HL-60 (cell line): ENCODE measurements at regions not wholly inside any gene's neighbourhood (a gene's known extent, or its start where the extent isn't known, plus 50 kb on each side); places are given as distances from the start of the nearest gene placed in this dataset.
"Not testable (repeated sequence)": the region's sequence is repeated elsewhere in the genome, so short reads cannot be mapped to it uniquely, and the experiment has no call there.

ENCODE experiments used
- DNase-seq, 2 experiments: peaks; one replicate each; pipeline ENCODE4 v3.0.0-alpha.2; 2010 to 2020; ENCODE audit warnings: low read depth in 1 of 2, low spot score in 1 of 2
- H3K27ac ChIP-seq: fragments of 250-450 bp; sonication (Bioruptor Pico); replicated peaks from 2 replicates; pipeline ENCODE4 v1.5.1; 2020; ENCODE audit warnings: mild to moderate bottlenecking, moderate library complexity
- H3K27me3 ChIP-seq: fragments of 250-450 bp; sonication (Bioruptor Pico); 2 replicates; pipeline ENCODE4 v1.5.1; 2021; ENCODE audit warnings: mild to moderate bottlenecking, moderate library complexity; ENCODE audit not compliant: insufficient read depth, poor library complexity, severe bottlenecking
- H3K4me3 ChIP-seq: replicated peaks from 2 replicates; pipeline ENCODE4 v1.5.1; 2011; ENCODE audit warnings: mild to moderate bottlenecking, control low read depth, low read length; ENCODE audit not compliant: insufficient read depth
- CTCF ChIP-seq: IDR thresholded peaks from one replicate; pipeline ENCODE4 v1.5.1; 2011; ENCODE audit warnings: low read length, control low read depth, inconsistent platforms; ENCODE audit not compliant: insufficient read depth
- GABPA ChIP-seq: IDR thresholded peaks from 2 replicates; pipeline ENCODE4 v1.6.1; 2012; ENCODE audit warnings: low read depth
- POLR2AphosphoS5 ChIP-seq: IDR thresholded peaks from 2 replicates; pipeline ENCODE4 v1.6.1; 2012; ENCODE audit warnings: low read depth
- SPI1 ChIP-seq: IDR thresholded peaks from 2 replicates; pipeline ENCODE4 v1.6.1; 2012; ENCODE audit warnings: low read depth, mild to moderate bottlenecking, borderline replicate concordance
- TF ChIP-seq, protein P1 (sequence below): IDR thresholded peaks from 2 replicates; pipeline ENCODE4 v1.6.1; 2012; ENCODE audit warnings: low read depth; ENCODE audit not compliant: insufficient replicate concordance

- DNase-seq: no peak
- no peak overlapping the region for H3K27ac ChIP-seq
- no peak overlapping the region for H3K4me3 ChIP-seq
- no peak for TF ChIP-seq CTCF
- no peak for TF ChIP-seq SPI1
- TF ChIP-seq POLR2AphosphoS5: no peak
- no peak for TF ChIP-seq GABPA
- TF ChIP-seq, protein P1, sequence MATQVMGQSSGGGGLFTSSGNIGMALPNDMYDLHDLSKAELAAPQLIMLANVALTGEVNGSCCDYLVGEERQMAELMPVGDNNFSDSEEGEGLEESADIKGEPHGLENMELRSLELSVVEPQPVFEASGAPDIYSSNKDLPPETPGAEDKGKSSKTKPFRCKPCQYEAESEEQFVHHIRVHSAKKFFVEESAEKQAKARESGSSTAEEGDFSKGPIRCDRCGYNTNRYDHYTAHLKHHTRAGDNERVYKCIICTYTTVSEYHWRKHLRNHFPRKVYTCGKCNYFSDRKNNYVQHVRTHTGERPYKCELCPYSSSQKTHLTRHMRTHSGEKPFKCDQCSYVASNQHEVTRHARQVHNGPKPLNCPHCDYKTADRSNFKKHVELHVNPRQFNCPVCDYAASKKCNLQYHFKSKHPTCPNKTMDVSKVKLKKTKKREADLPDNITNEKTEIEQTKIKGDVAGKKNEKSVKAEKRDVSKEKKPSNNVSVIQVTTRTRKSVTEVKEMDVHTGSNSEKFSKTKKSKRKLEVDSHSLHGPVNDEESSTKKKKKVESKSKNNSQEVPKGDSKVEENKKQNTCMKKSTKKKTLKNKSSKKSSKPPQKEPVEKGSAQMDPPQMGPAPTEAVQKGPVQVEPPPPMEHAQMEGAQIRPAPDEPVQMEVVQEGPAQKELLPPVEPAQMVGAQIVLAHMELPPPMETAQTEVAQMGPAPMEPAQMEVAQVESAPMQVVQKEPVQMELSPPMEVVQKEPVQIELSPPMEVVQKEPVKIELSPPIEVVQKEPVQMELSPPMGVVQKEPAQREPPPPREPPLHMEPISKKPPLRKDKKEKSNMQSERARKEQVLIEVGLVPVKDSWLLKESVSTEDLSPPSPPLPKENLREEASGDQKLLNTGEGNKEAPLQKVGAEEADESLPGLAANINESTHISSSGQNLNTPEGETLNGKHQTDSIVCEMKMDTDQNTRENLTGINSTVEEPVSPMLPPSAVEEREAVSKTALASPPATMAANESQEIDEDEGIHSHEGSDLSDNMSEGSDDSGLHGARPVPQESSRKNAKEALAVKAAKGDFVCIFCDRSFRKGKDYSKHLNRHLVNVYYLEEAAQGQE: no peak
- H3K27me3 ChIP-seq: no peaks in the 10 kb centered on the region
Observed at GRCh38 chr3:167001374-167001773, 378.7 kb downstream of the ZBBX start.

DNA sequence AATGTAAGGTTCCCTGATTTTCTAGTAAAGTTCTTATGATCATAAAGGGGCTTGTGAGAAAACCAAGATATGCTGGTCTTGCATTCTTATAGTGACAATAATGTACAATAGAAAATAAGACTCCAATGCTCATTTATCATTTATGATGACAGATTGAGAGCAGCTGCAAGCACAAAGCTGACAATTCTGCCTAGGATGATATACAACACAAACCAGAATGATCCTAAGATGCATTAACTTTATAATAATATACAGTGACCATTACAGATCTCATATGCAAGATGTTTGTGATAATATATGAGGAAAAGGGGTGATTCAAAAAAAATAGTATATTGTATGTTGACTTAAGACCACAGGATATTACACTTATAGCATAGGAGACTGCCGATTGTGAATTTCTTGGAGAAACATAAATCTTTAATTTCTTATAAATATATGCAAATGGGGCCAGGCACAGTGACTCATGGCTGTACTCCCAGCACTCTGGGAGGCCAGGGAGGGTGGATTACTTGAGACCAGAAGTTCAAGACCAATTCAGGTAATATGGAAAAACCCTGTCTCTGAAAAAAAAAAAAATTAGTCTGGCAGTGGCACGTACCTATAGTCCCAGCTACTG lies 387.0 kb downstream of the ZBBX start:
- no peak for DNase-seq
- TF ChIP-seq, protein P1: no peak
- TF ChIP-seq POLR2AphosphoS5: no peak
- no peak for TF ChIP-seq GABPA
- TF ChIP-seq SPI1: no peak
- TF ChIP-seq CTCF: no peak
- H3K27me3 ChIP-seq: no peaks in the 10 kb centered on the region

DNA sequence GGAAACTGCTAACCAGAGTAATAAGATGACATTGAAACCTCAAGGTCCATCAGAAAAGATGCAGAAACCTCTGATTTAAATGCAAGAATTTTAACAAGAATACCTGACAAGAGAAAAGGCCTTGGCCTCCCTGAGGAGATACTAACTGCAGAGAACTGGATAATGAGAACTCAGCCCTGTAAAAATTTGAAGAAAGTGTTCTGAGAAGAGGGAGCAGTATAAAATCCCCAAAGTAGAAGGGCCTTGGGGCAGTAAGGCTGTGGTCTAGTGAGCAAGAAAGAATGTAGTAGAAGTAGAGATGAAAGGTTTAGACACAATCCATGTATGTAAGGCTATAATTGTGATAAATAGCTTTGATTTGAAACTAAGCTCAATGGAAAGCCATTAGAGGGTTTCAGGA lies 394.1 kb downstream of the ZBBX start:
- no peak overlapping the region for H3K4me3 ChIP-seq
- TF ChIP-seq, protein P1: no peak
- TF ChIP-seq GABPA: no peak
- no peak for TF ChIP-seq POLR2AphosphoS5
- no peak for TF ChIP-seq SPI1
- TF ChIP-seq CTCF: no peak
- DNase-seq: no peak
- H3K27me3 ChIP-seq: no peaks in the 10 kb centered on the region
- H3K27ac ChIP-seq: no peak overlapping the region

More for the DNA sequence above, 387.0 kb downstream of the ZBBX start:
- Histone ChIP-seq H3K4me3 (no peak overlapping the region), H3K27ac (no peak overlapping the region)

GRCh38 chr3:166975796-166976195 lies 404.3 kb downstream of the ZBBX start:
- not testable (repeated sequence) for DNase-seq, H3K4me3 ChIP-seq, H3K27ac ChIP-seq, H3K27me3 ChIP-seq

- H3K27me3 ChIP-seq: not testable (repeated sequence)
Observed at GRCh38 chr3:166967714-166968113, 412.4 kb downstream of the ZBBX start.

More at GRCh38 chr3:166967714-166968113, 412.4 kb downstream of the ZBBX start:
- not testable (repeated sequence) for H3K4me3 ChIP-seq, H3K27ac ChIP-seq, DNase-seq
